Neural cell (in vitro differentiated cells): ENCODE measurements at regions not wholly inside any gene's neighbourhood (a gene's known extent, or its start where the extent isn't known, plus 50 kb on each side); places are given as distances from the start of the nearest gene placed in this dataset.

ENCODE experiments used
- CTCF ChIP-seq: fragments of 450-650 bp; IDR thresholded peaks from 2 replicates; pipeline ENCODE4 v1.5.1; 2014; ENCODE audit warnings: antibody characterized with exemption, mild to moderate bottlenecking, moderate library complexity; ENCODE audit not compliant: poor library complexity, severe bottlenecking
- EP300 ChIP-seq: fragments of 450-650 bp; conservative IDR thresholded peaks from 2 replicates; pipeline ENCODE4 v1.6.1; 2014; ENCODE audit warnings: antibody characterized with exemption, mild to moderate bottlenecking, moderate library complexity; ENCODE audit not compliant: poor library complexity, severe bottlenecking

GRCh38 chr7:84665339-84665738 is 470.8 kb upstream of the SEMA3A start:
- TF ChIP-seq EP300: no peak
- TF ChIP-seq CTCF: no peak
